Caco-2 (cell line): ENCODE measurements at regions not wholly inside any gene's neighbourhood (a gene's known extent, or its start where the extent isn't known, plus 50 kb on each side); places are given as distances from the start of the nearest gene placed in this dataset.

Experiments
- BruUV-seq: library from RNA; stranded (reverse); fragments of 400-500 nt; replicated peaks from 2 replicates; lab custom pipeline; 2021; lab: Mats Ljungman, UMichigan
- CTCF ChIA-PET: fragments of 300-600 bp; sonication (Branson Sonifier 250); formaldehyde crosslinking; loops from one replicate; lab custom pipeline; 2022; ENCODE audit warnings: antibody characterized with exemption; lab: Charles Lee
- POLR2A ChIA-PET: fragments of 300-600 bp; sonication (Branson Sonifier 250); formaldehyde crosslinking; loops from one replicate; lab custom pipeline; 2022; ENCODE audit warnings: antibody characterized with exemption; lab: Charles Lee
- DNase-seq, 2 experiments: peaks; one replicate each; pipeline versions ENCODE4 v3.0.0 to v3.0.0-alpha.2; 2020 to 2022
- H3K27me3 ChIP-seq: replicated peaks from 2 replicates; pipeline ENCODE4 v1.6.0; 2011; ENCODE audit warnings: low read length; ENCODE audit not compliant: control insufficient read depth, insufficient read depth
- H3K36me3 ChIP-seq: 2 replicates; pipeline ENCODE4 v1.5.1; 2011; ENCODE audit warnings: low read length; ENCODE audit not compliant: control insufficient read depth, insufficient read depth
- H3K4me1 ChIP-seq: fragments of 250-450 bp; sonication (Bioruptor Pico); 2 replicates; pipeline ENCODE4 v1.5.1; 2020; ENCODE audit warnings: mild to moderate bottlenecking
- H3K4me3 ChIP-seq: 2 replicates; pipeline ENCODE4 v1.5.1; 2011; ENCODE audit warnings: low read depth, mild to moderate bottlenecking, control low read depth, low read length
- H3K9me3 ChIP-seq: fragments of 250-450 bp; sonication (Bioruptor Pico); 2 replicates; pipeline ENCODE4 v1.5.1; 2020; ENCODE audit warnings: mild to moderate bottlenecking, moderate library complexity
- H3K27ac Mint-ChIP-seq: one replicate; pipeline ENCODE4 v1.8.0; 2022; ENCODE audit warnings: mixed read lengths; ENCODE audit not compliant: unreplicated experiment
- H3K27me3 Mint-ChIP-seq: one replicate; pipeline ENCODE4 v1.8.0; 2022; ENCODE audit warnings: mixed read lengths; ENCODE audit not compliant: insufficient read depth, unreplicated experiment
- H3K36me3 Mint-ChIP-seq: one replicate; pipeline ENCODE4 v1.8.0; 2022; ENCODE audit warnings: mild to moderate bottlenecking, mixed read lengths; ENCODE audit not compliant: insufficient read depth, unreplicated experiment
- H3K4me1 Mint-ChIP-seq: one replicate; pipeline ENCODE4 v1.8.0; 2022; ENCODE audit warnings: low read depth, mixed read lengths; ENCODE audit not compliant: unreplicated experiment
- H3K4me3 Mint-ChIP-seq: one replicate; pipeline ENCODE4 v1.8.0; 2022; ENCODE audit warnings: mild to moderate bottlenecking, moderate library complexity, mixed read lengths; ENCODE audit not compliant: unreplicated experiment
- H3K9me3 Mint-ChIP-seq: one replicate; pipeline ENCODE4 v1.8.0; 2022; ENCODE audit warnings: mixed read lengths; ENCODE audit not compliant: unreplicated experiment
- CTCF ChIP-seq, 2 experiments: fragments of 200-600 bp in 1 of 2; IDR thresholded peaks; 1 replicate in 1 of 2; 2 replicates in 1 of 2; pipeline versions ENCODE4 v1.5.1 to v1.8.0; 2011 to 2022; ENCODE audit warnings: antibody characterized with exemption in 1 of 2, control low read depth in 1 of 2, inconsistent platforms in 1 of 2, low read depth in 1 of 2, low read length in 1 of 2, mild to moderate bottlenecking in 1 of 2, moderate library complexity in 1 of 2; ENCODE audit not compliant: insufficient read depth in 1 of 2, severe bottlenecking in 1 of 2, unreplicated experiment in 1 of 2
- intact Hi-C: fragments of 100-400 bp; cut with micrococcal nuclease; formaldehyde crosslinking; loops from one replicate; pipeline ENCODE4 v1.10.0; 2022; ENCODE audit not compliant: unreplicated experiment

- no peak for TF ChIP-seq CTCF (IDR thresholded peaks at IDR 0.05; ENCODE audit: insufficient read depth in 1 of 2, low read depth in 1 of 2, low read length in 1 of 2, severe bottlenecking in 1 of 2, unreplicated experiment in 1 of 2)
- H3K27ac Mint-ChIP-seq: no peak overlapping the region
- H3K36me3 Mint-ChIP-seq: no peaks in the 10 kb centered on the region
- no peaks in the 10 kb centered on the region for H3K27me3 Mint-ChIP-seq
- Histone ChIP-seq H3K4me3 (no peak overlapping the region), H3K4me1 (no peaks in the 10 kb centered on the region), H3K9me3 (no peaks in the 10 kb centered on the region), H3K27me3 (no peaks in the 10 kb centered on the region), H3K36me3 (no peaks in the 10 kb centered on the region)
- CTCF ChIA-PET: no interaction called here
- no peaks in the 10 kb centered on the region for H3K4me1 Mint-ChIP-seq
- no peaks in the 10 kb centered on the region for H3K9me3 Mint-ChIP-seq
- POLR2A ChIA-PET: no interaction called here
- intact Hi-C loops: no loop called here
- no TSS peak for BruUV-seq
- H3K4me3 Mint-ChIP-seq: no peak overlapping the region
- no peak for DNase-seq
These were observed 935.2 kb upstream of the TYRP1 start for GRCh38 chr9:11758016-11758415.

- Histone ChIP-seq H3K4me1 (no peaks in the 10 kb centered on the region), H3K36me3 (no peaks in the 10 kb centered on the region), H3K4me3 (no peak overlapping the region), H3K9me3 (no peaks in the 10 kb centered on the region), H3K27me3 (no peaks in the 10 kb centered on the region)
- Mint-ChIP-seq H3K4me3 (no peak overlapping the region), H3K36me3 (no peaks in the 10 kb centered on the region), H3K27me3 (no peaks in the 10 kb centered on the region), H3K4me1 (no peaks in the 10 kb centered on the region), H3K9me3 (no peaks in the 10 kb centered on the region), H3K27ac (no peak overlapping the region)
- no peak for TF ChIP-seq CTCF (IDR thresholded peaks at IDR 0.05; ENCODE audit: insufficient read depth in 1 of 2, low read depth in 1 of 2, low read length in 1 of 2, severe bottlenecking in 1 of 2, unreplicated experiment in 1 of 2)
- no TSS peak for BruUV-seq
- no peak for DNase-seq
- POLR2A ChIA-PET: no interaction called here
- CTCF ChIA-PET: no interaction called here
- intact Hi-C loops: no loop called here
These were observed 913.2 kb upstream of the TYRP1 start for GRCh38 chr9:11779971-11780370.

- Mint-ChIP-seq H3K27me3 (no peaks in the 10 kb centered on the region), H3K4me1 (no peaks in the 10 kb centered on the region), H3K9me3 (no peaks in the 10 kb centered on the region), H3K27ac (no peak overlapping the region), H3K36me3 (no peaks in the 10 kb centered on the region), H3K4me3 (no peak overlapping the region)
- POLR2A ChIA-PET: no interaction called here
- H3K4me3 ChIP-seq: no peak overlapping the region
- CTCF ChIA-PET: no interaction called here
- DNase-seq: no peak
- no peaks in the 10 kb centered on the region for H3K4me1 ChIP-seq
- H3K27me3 ChIP-seq: no peaks in the 10 kb centered on the region
- H3K36me3 ChIP-seq: no peaks in the 10 kb centered on the region
- TF ChIP-seq CTCF (IDR thresholded peaks at IDR 0.05; ENCODE audit: insufficient read depth in 1 of 2, low read depth in 1 of 2, low read length in 1 of 2, severe bottlenecking in 1 of 2, unreplicated experiment in 1 of 2): no peak
- no TSS peak for BruUV-seq
- H3K9me3 ChIP-seq: no peaks in the 10 kb centered on the region
- intact Hi-C loops: no loop called here
These were observed 900.3 kb upstream of the TYRP1 start for GRCh38 chr9:11792870-11793269.
